ENCODE measurements at regions not wholly inside any gene's neighbourhood (a gene's known extent, or its start where the extent isn't known, plus 50 kb on each side); places are given as distances from the start of the nearest gene placed in this dataset.

DNA sequence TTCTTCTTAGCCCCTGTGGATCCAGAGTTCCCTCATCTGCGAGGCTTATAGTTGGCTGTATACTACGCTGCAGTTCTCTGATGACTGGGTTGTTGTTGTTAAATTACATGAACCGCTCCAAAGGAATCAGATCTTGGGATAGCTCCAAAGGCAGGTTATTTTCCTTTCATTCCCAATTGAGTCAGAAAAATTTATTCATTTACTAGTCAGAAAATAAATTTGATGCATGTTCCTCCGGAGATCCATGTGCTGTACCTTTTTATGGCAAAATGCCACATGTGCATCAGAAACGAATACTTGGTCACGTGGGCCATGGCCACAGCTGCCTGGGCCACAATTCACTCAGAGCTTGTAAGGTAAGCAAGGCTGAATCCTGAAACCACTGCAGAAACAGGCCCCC, 304.0 kb downstream of the NR2F1-AS1 start:
- DNase-seq (ENCODE audit: extremely low read depth, low read depth), result no peak
- TF ChIP-seq, protein P1, sequence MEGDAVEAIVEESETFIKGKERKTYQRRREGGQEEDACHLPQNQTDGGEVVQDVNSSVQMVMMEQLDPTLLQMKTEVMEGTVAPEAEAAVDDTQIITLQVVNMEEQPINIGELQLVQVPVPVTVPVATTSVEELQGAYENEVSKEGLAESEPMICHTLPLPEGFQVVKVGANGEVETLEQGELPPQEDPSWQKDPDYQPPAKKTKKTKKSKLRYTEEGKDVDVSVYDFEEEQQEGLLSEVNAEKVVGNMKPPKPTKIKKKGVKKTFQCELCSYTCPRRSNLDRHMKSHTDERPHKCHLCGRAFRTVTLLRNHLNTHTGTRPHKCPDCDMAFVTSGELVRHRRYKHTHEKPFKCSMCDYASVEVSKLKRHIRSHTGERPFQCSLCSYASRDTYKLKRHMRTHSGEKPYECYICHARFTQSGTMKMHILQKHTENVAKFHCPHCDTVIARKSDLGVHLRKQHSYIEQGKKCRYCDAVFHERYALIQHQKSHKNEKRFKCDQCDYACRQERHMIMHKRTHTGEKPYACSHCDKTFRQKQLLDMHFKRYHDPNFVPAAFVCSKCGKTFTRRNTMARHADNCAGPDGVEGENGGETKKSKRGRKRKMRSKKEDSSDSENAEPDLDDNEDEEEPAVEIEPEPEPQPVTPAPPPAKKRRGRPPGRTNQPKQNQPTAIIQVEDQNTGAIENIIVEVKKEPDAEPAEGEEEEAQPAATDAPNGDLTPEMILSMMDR (IDR thresholded peaks at IDR 0.05; ENCODE audit: low read depth, low read length), result no peak

DNA sequence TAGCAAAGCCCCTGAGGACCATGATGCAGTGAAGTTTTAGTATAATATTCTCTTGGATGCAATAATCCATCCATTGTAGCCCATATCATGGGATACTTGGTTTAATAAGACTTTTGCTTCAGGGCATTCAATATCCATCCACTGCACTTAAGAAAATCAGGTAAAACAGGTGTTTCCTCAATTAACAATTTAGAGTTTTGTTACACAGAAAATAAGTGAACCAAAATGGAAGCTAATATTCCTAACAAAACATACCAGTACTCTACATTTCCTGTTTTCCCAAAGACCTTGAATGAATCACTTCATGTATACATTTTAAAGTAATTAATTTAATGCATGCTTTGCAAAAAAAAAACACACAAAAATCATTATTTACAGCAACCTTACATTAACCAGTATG, 305.6 kb downstream of the NR2F1-AS1 start:
- TF ChIP-seq, protein P1 (IDR thresholded peaks at IDR 0.05; ENCODE audit: low read depth, low read length), result no peak

DNA sequence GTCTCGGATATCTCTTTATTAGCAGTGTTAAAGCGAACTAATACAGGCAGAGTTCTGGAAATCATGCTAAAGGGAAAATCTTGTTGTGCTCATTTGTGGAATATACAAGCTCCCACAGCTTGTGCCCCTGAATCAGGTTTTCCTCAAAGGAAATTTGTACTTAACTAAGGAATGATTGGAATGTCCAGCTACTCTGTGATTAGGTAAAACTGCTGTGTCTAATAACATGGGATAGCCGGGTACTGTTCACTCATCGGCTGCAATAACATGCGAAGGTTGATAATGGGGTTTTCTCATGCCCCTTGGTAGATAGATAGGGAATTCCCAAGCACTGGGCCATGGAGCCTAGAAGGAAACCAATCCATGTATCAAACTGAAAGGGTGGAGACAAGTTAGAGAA, 306.7 kb downstream of the NR2F1-AS1 start:
- TF ChIP-seq, protein P1 (IDR thresholded peaks at IDR 0.05; ENCODE audit: low read depth, low read length), result no peak
- DNase-seq (ENCODE audit: extremely low read depth, low read depth), result no peak

More for the DNA sequence above, 305.6 kb downstream of the NR2F1-AS1 start:
- no peak for DNase-seq (ENCODE audit: extremely low read depth, low read depth)

DNA sequence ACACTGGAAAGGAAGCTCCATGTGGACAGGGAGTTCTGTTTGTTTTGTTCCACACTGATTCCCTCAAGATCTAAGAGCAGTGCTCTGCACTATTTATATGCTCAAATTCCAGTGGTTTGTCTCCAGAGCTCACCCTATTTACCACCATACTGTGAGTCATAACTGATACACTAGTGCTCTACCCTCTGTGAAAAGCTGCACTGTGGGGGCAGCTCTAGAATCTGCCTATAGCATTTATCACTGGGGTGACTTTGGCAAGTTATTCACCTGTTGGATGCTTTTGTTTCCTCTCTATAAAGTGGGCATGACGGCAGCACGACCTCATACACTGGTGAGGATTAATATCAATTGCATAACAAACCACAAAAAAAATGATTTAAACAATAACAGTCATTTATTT, 307.8 kb downstream of the NR2F1-AS1 start:
- TF ChIP-seq, protein P1 (IDR thresholded peaks at IDR 0.05; ENCODE audit: low read depth, low read length), result no peak
- no peak for DNase-seq (ENCODE audit: extremely low read depth, low read depth)

DNA sequence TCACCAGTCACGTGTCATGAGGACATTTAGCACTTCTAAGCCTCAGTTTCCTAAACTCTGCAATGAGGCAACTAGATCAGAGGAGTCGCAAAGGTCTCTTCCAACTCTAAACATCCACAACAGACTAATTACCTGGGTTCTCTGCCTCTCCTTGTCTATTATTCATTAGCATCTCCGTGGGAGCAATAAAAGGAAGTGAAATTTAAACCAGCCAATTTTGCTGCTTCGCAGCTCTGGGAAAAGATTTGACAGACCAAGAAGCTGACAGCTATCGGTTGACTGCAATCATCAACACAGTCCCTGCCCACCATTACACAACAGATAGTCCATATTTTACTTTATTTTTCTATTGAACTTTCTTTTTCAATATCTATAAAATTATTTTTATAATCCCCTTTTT, 308.9 kb downstream of the NR2F1-AS1 start:
- TF ChIP-seq, protein P1 (IDR thresholded peaks at IDR 0.05; ENCODE audit: low read depth, low read length), result no peak
- DNase-seq (ENCODE audit: extremely low read depth, low read depth), result no peak

DNA sequence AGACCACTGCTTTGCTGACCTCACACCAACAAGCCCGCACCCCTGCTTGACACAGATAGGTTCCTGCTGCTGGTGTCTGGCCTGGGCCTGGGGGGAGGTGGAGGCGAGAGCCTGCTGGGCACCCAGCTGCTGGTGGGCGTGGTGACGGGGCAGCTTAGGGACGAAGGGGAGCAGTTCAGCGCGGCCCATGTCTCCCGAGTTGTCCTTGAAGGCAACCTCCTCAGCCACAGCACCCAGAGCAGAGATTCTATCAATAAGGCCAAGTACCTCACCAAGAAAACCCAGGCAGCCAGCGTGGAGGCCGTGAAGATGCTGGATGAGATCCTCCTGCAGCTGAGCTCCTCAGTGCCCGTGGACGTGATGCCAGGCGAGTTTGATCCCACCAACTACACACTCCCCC, 313.3 kb downstream of the NR2F1-AS1 start:
- DNase-seq (ENCODE audit: extremely low read depth, low read depth), result no peak
- TF ChIP-seq, protein P1 (IDR thresholded peaks at IDR 0.05; ENCODE audit: low read depth, low read length), result no peak

DNA sequence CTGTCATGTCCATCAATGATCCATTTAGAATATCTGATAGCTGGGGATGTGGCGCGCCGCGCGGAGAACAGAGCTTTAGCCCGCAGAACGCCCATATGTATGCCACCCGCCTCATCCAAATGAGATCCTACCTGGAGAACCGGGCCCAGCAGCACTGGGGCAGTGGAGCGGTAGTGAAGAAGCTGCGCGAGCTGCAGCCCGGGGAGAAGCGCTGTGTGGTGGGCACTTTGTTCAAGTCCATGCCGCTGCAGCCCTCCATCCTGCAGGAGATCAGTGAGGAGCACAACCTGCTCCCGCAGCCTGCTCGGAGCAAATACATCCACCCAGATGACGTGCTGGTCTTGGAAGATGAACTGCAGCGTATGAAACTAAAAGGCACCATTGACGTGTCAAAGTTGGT, 313.7 kb downstream of the NR2F1-AS1 start:
- DNase-seq (ENCODE audit: extremely low read depth, low read depth), result no peak
- TF ChIP-seq, protein P1 (IDR thresholded peaks at IDR 0.05; ENCODE audit: low read depth, low read length), result no peak
